OCI-LY1 (cell line): ENCODE measurements at regions not wholly inside any gene's neighbourhood (a gene's known extent, or its start where the extent isn't known, plus 50 kb on each side); places are given as distances from the start of the nearest gene placed in this dataset.

Experiments
- H2AFZ ChIP-seq: fragments of 200-600 bp; sonication (generic), shearing (Covaris generic); 2 replicates; pipeline ENCODE4 v1.6.0; 2014; ENCODE audit warnings: antibody characterized with exemption, mild to moderate bottlenecking, low read length
- H3F3A ChIP-seq: fragments of 200-600 bp; sonication (generic), shearing (Covaris generic); 2 replicates; pipeline ENCODE4 v1.6.0; 2014; ENCODE audit warnings: mild to moderate bottlenecking, antibody characterized with exemption, low read length, moderate library complexity; ENCODE audit not compliant: insufficient read depth
- H3K27ac ChIP-seq: fragments of 200-600 bp; sonication (generic); 2 replicates; pipeline ENCODE4 v1.5.1; 2014; ENCODE audit warnings: low read length, mixed run types, mild to moderate bottlenecking, low read depth; ENCODE audit not compliant: poor library complexity, severe bottlenecking
- H3K27me3 ChIP-seq: fragments of 200-600 bp; sonication (generic); 2 replicates; pipeline ENCODE4 v1.6.0; 2014; ENCODE audit warnings: antibody characterized with exemption, mild to moderate bottlenecking, low read length, moderate library complexity; ENCODE audit not compliant: insufficient read depth
- H3K36me3 ChIP-seq: fragments of 200-600 bp; sonication (generic); 2 replicates; pipeline ENCODE4 v1.6.1; 2014; ENCODE audit warnings: mild to moderate bottlenecking, antibody characterized with exemption, low read length, moderate library complexity, mixed read lengths; ENCODE audit not compliant: insufficient read depth
- H3K4me1 ChIP-seq: fragments of 200-600 bp; sonication (generic); 2 replicates; pipeline ENCODE4 v1.5.1; 2014; ENCODE audit warnings: mild to moderate bottlenecking, low read length, moderate library complexity; ENCODE audit not compliant: insufficient read depth, severe bottlenecking
- H3K4me2 ChIP-seq: fragments of 200-600 bp; sonication (generic), shearing (Covaris generic); 2 replicates; pipeline ENCODE4 v1.6.1; 2014; ENCODE audit warnings: low read length
- H3K4me3 ChIP-seq: fragments of 200-600 bp; sonication (generic); 2 replicates; pipeline ENCODE4 v1.5.1; 2014; ENCODE audit warnings: low read length, low read depth, mild to moderate bottlenecking, mixed read lengths; ENCODE audit not compliant: poor library complexity, severe bottlenecking
- H3K79me2 ChIP-seq: fragments of 200-600 bp; shearing (Covaris generic); 2 replicates; pipeline ENCODE4 v1.6.1; 2016; ENCODE audit warnings: mixed run types, low read length, mixed read lengths; ENCODE audit not compliant: insufficient read depth
- H3K9ac ChIP-seq: fragments of 200-600 bp; sonication (generic), shearing (Covaris generic); 2 replicates; pipeline ENCODE4 v1.6.1; 2014; ENCODE audit warnings: mild to moderate bottlenecking, low read length, mixed read lengths
- H3K9me2 ChIP-seq: fragments of 200-600 bp; sonication (generic), shearing (Covaris generic); 2 replicates; pipeline ENCODE4 v1.6.1; 2014; ENCODE audit warnings: low read depth, mild to moderate bottlenecking, low read length, mixed read lengths
- H3K9me3 ChIP-seq: fragments of 200-600 bp; shearing (Covaris generic); 2 replicates; pipeline ENCODE4 v1.6.1; 2014; ENCODE audit warnings: low read length, mixed read lengths
- H4K20me1 ChIP-seq: fragments of 200-600 bp; sonication (generic), shearing (Covaris generic); 2 replicates; pipeline ENCODE4 v1.6.0; 2016; ENCODE audit warnings: mild to moderate bottlenecking, low read length; ENCODE audit not compliant: insufficient read depth
- CTCF ChIP-seq: fragments of 200-600 bp; sonication (generic), shearing (Covaris generic); IDR thresholded peaks from 2 replicates; pipeline ENCODE4 v1.5.1; 2017; ENCODE audit warnings: mild to moderate bottlenecking, antibody characterized with exemption, low read length, moderate library complexity, mixed read lengths
- EZH2 ChIP-seq: fragments of 200-600 bp; sonication (generic), shearing (Covaris generic); IDR thresholded peaks from 2 replicates; pipeline ENCODE4 v1.8.0; 2017; ENCODE audit warnings: borderline replicate concordance, mixed run types, mild to moderate bottlenecking, antibody characterized with exemption, low read length, moderate library complexity, mixed read lengths

- no peak for TF ChIP-seq CTCF
- TF ChIP-seq EZH2, result no peak
- no peaks in the 10 kb centered on the region; the same call in 1 of the 2 replicates for H3K36me3 ChIP-seq
- no peak overlapping the region for H2AFZ ChIP-seq
- H3K27ac ChIP-seq, result no peak overlapping the region
- H3K4me2 ChIP-seq, result no peak overlapping the region
- no peaks in the 10 kb centered on the region for H3K9me2 ChIP-seq
- no peaks in the 10 kb centered on the region for H3K27me3 ChIP-seq
- H4K20me1 ChIP-seq, result no peaks in the 10 kb centered on the region
- H3K79me2 ChIP-seq, result no peaks in the 10 kb centered on the region
- H3F3A ChIP-seq, result no peaks in the 10 kb centered on the region
- no peak overlapping the region for H3K9ac ChIP-seq
- no peak overlapping the region for H3K4me3 ChIP-seq
- peaks cover 10% of the 10 kb centered on the region for H3K4me1 ChIP-seq
- H3K9me3 ChIP-seq, result no peaks in the 10 kb centered on the region
These were observed 91.4 kb upstream of the S1PR1 start for GRCh38 chr1:101145449-101145820.

GRCh38 chr1:101144671-101145448 is 92.0 kb upstream of the S1PR1 start:
- no peak overlapping the region for H3K4me3 ChIP-seq
- no peaks in the 10 kb centered on the region for H3K79me2 ChIP-seq
- no peaks in the 10 kb centered on the region for H3F3A ChIP-seq
- H3K4me1 ChIP-seq, result peaks cover 10% of the 10 kb centered on the region
- no peaks in the 10 kb centered on the region for H3K9me2 ChIP-seq
- H2AFZ ChIP-seq, result peak overlapping the region; percentile 62; the same call in 1 of the 2 replicates
- no peaks in the 10 kb centered on the region; the same call in 1 of the 2 replicates for H3K36me3 ChIP-seq
- TF ChIP-seq CTCF (no peak), EZH2 (no peak)
- no peak overlapping the region for H3K4me2 ChIP-seq
- H3K27ac ChIP-seq, result no peak overlapping the region
- no peaks in the 10 kb centered on the region for H4K20me1 ChIP-seq
- H3K9me3 ChIP-seq, result no peaks in the 10 kb centered on the region
- H3K9ac ChIP-seq, result no peak overlapping the region
- no peaks in the 10 kb centered on the region for H3K27me3 ChIP-seq

- Histone ChIP-seq H3K9me3 (no peaks in the 10 kb centered on the region), H3K4me2 (no peak overlapping the region), H2AFZ (no peak overlapping the region), H3K9me2 (no peaks in the 10 kb centered on the region), H3K27ac (no peak overlapping the region), H4K20me1 (no peaks in the 10 kb centered on the region), H3K27me3 (no peaks in the 10 kb centered on the region), H3K4me3 (no peak overlapping the region), H3K4me1 (peaks cover 10% of the 10 kb centered on the region), H3K9ac (no peak overlapping the region), H3K36me3 (no peaks in the 10 kb centered on the region; the same call in 1 of the 2 replicates), H3F3A (no peaks in the 10 kb centered on the region), H3K79me2 (no peaks in the 10 kb centered on the region)
- no peak for TF ChIP-seq CTCF
- TF ChIP-seq EZH2, result no peak
These were observed 94.6 kb upstream of the S1PR1 start for GRCh38 chr1:101142244-101142643.
